ENCODE measurements at regions not wholly inside any gene's neighbourhood (a gene's known extent, or its start where the extent isn't known, plus 50 kb on each side); places are given as distances from the start of the nearest gene placed in this dataset.
"Not testable (repeated sequence)": the region's sequence is repeated elsewhere in the genome, so short reads cannot be mapped to it uniquely, and the experiment has no call there.

DNA sequence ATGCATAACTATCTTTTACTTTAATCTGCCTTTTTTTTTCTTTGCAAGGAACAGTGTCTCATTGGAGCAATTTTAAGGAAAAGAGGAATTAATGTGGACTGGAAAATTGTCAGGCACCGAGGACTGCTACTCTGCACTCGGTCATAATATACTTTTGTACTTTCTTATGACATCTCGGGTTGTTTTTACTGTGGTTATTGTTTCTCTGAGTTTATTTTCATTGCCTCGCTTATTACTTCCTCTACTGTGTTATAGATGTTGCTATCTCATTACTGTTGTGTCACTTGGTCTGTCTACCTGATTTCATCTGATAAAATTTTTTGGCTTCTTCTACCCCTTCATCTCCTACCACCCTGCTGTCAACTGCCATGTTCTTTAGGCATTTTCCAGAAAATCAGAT lies 213.5 kb upstream of the POU1F1 start:
- no peak for DNase-seq (ENCODE audit: low spot score)

- no peak for DNase-seq (ENCODE audit: low spot score)
Observed at GRCh38 chr3:87488765-87489164, 212.4 kb upstream of the POU1F1 start.

GRCh38 chr3:87486635-87487034 lies 210.3 kb upstream of the POU1F1 start:
- not testable (repeated sequence) for DNase-seq (ENCODE audit: low spot score)

- DNase-seq (ENCODE audit: low spot score) = no peak
Observed at GRCh38 chr3:87486115-87486514, 209.7 kb upstream of the POU1F1 start.

DNA sequence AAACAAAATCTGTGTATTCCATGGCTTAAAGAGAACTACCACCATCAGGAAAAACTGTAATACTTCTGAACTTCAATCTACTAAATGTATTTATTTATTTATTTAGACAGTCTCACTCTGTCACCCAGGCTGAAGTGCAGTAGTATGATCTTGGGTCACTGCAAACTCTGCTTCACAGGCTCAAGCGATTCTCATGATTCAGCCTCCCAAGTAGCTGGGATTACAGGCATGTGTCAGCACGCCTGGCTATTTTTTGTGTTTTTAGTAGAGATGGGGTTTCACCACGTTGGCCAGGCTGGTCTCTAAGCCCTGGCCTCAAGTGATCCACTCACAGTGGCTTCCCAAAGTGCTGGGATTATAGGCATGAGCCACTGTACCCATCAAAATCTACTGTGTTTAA lies 202.3 kb upstream of the POU1F1 start:
- DNase-seq (ENCODE audit: low spot score) = no peak

GRCh38 chr3:87473944-87474343 lies 197.6 kb upstream of the POU1F1 start:
- no peak for DNase-seq (ENCODE audit: low spot score)

- no peak for DNase-seq (ENCODE audit: low spot score)
Observed at GRCh38 chr3:87468938-87469337, 192.6 kb upstream of the POU1F1 start.

GRCh38 chr3:87468235-87468634 lies 191.9 kb upstream of the POU1F1 start:
- no peak for DNase-seq (ENCODE audit: low spot score)

GRCh38 chr3:87462228-87462627 lies 185.8 kb upstream of the POU1F1 start:
- no peak for DNase-seq (ENCODE audit: low spot score)

- no peak for DNase-seq (ENCODE audit: low spot score)
Observed at GRCh38 chr3:87461443-87461842, 185.1 kb upstream of the POU1F1 start.

GRCh38 chr3:87461036-87461435 lies 184.7 kb upstream of the POU1F1 start:
- no peak for DNase-seq (ENCODE audit: low spot score)

GRCh38 chr3:87448558-87448957 lies 172.2 kb upstream of the POU1F1 start:
- DNase-seq (ENCODE audit: low spot score) = no peak

DNA sequence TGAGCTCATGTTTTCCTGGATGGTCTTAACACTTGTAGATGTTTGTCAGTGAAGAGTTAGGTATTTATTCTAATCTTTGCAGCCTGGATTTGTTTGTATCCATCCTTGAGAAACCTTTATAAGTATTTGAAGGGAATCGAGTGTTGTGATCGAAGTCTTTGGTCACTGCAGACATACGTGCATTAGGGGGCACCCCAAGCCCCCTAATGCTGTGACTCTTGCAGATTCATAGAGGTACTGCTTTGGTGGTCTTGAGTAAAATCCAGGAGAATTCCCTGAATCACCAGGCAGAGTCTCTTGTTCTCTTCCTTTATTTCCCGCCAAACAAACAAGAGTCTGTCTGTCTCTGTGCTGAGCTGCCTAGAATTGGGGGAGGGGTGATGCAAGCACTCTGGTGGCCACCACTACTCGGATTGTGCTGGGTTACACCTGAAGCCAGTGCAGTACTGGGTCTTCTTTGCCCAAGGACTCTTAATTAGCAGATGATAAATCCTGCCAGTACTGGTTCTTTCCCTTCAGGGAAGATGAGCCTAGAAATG lies 170.5 kb upstream of the POU1F1 start:
- no peak for DNase-seq (ENCODE audit: low spot score)

DNA sequence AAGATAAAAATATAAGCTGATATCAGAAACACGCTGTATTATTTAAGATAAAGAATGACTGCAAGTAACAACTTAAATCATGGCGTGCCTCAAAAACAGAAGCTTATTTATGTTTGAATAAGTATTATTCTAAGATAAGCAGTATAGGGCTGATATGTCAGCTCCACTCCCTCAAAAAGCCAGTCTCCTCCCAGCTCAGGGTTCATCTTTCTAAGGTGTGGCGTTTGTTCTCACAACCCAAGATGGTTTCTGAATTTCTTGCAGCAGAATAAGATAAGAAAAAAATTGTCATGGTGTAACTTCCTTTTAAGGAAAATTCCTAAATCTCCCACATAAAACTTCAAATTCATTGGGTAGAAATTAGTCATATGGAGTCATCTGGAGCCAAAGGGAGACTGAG lies 166.1 kb upstream of the POU1F1 start:
- no peak for DNase-seq (ENCODE audit: low spot score)

- DNase-seq (ENCODE audit: low spot score) = no peak
Observed at GRCh38 chr3:87437765-87438164, 161.4 kb upstream of the POU1F1 start.

DNA sequence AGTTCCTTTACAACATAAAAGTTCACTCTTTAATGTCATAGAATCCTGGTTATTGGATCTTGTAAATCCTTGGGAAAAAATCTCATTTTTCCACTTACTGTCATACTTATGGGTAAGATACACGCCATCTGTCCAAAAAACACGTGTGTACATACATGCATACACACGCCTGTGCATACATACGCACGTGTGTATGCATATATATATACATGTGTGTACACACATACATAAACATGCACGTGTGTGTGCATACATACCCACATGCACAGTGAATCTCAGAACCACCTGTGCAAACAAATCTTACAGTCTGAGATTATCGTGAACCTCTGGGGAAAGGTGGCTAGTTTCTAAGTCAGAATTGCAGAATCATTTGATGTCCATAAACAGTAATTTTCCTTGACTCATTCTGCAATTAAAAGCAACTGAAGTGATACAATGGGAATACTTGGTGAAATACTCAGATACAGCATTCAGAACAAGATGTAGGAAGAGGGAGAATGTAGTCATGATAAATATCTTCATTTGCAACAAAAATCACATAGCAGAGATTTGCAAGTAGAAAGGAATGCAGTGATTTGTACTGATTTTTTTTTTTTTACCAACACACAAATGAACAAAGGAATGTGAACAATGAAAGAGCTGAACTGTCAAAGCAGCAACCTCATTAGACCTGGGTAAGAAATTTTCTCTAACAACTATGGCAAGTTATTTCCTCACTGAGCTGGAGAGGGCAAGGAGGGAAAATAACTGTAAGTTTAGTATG lies 160.6 kb upstream of the POU1F1 start:
- DNase-seq (ENCODE audit: low spot score) = no peak

DNA sequence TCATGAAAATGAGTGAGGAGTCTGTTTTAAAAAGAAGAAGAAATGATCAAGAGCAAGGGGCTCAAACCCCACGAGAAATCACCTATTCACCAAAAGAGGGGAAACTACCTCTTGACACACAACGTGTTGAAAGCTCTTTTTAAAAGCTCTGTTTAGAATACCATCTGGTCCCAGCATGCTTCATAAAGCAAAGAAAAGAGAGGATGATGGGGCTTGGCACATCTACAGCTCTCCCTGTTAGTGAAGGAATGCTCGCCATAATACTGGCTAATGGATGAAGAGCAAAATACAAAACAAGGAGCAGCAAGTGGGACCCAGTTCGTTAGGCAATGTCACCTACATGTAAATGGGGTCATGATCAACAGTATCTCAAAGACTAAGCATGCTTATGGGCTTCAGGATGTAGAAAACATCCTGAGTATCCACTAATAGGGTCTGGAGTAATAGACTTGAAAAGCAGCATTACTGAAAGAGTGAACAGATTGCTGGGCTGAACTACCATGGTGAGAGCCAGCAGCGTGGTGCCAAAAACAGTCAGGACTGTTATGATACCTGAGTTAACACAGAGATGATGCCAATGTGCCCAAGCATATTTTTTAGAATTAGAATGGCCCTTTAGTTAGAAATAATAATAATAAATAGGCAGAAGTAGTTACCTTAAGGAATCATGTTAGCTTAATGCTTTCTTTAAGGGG lies 159.7 kb upstream of the POU1F1 start:
- DNase-seq (ENCODE audit: low spot score) = no peak

DNA sequence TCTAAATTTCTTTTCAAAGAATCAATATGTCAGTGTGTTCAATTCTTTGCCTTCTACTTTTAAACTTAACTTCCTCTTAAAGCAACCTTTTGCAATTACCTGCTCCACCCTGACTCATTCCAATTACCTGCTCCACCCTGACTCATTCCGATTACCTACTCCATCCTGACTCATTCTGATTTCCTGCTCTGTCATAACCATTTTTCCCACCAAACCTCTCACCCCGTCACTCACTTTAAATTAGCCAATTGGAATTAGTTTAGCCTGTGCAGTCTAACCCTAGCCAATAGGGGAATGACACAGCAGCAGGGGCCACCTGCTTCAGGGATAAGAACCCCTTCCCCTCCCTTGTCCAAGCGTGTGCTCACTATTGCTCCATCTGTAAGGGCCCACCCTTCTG lies 157.1 kb upstream of the POU1F1 start:
- DNase-seq (ENCODE audit: low spot score) = not testable (repeated sequence)

GRCh38 chr3:87426918-87427317 lies 150.5 kb upstream of the POU1F1 start:
- no peak for DNase-seq (ENCODE audit: low spot score)

DNA sequence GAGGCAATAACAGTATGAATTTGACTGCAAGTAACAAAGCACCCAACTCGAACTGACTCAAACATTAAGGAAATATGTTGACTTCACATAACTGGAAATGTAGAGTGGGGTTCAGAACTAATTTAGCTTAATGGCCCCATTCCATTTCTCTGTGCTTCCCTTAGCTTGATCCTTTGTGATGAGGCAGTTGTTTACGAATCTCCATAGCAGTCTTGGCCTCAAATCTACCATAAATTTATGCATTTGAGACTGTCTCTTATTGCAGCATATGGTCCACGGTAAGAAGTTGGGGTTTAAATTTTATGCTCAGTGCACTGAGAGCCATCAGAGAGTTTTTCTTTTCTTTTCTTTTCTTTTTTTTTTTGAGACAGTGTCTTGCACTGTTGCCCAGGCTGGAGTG lies 148.7 kb upstream of the POU1F1 start:
- no peak for DNase-seq (ENCODE audit: low spot score)

DNA sequence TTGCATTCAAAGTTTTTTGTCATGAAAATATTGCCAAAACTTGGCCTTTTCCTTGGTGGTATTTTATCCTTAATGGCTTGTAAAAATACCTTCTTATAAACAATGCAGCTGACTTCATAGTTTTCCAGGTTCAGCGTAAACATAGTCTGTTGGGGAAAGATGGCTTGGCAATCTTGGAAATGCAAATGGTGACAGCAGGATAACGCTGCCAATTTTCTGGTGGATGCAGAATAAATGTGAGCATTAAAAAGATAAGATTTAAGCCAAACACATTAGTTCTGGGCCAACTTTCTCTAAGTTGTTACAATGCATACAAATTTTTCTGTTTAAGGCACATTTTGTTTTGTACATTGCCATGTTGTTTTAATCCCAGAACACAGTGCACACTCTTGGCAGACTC lies 147.0 kb upstream of the POU1F1 start:
- no peak for DNase-seq (ENCODE audit: low spot score)

- DNase-seq (ENCODE audit: low spot score) = no peak
Observed at GRCh38 chr3:87422333-87422732, 145.9 kb upstream of the POU1F1 start.

GRCh38 chr3:87420171-87420570 lies 143.8 kb upstream of the POU1F1 start:
- no peak for DNase-seq (ENCODE audit: low spot score)

DNA sequence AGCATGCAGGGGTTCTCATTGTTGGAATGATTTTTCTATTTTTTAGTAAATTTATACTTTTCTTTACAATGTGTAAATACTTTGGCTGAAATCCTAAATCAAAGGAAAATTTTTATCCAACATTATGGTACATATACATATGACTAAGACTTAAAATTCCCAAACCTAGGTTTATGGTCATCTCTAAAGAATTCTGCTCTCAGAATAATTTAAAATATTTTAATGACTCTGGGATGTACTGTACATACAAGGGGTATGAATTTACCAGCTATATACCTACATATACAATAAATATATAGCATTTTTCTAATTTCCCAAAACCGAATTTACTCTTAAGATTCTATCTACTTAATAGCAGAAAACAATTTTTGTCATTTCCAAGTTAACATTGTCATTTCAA lies 137.9 kb upstream of the POU1F1 start:
- no peak for DNase-seq (ENCODE audit: low spot score)
